H1 (cell line): ENCODE measurements at regions not wholly inside any gene's neighbourhood (a gene's known extent, or its start where the extent isn't known, plus 50 kb on each side); places are given as distances from the start of the nearest gene placed in this dataset.

ENCODE experiments used
- SUZ12 ChIP-seq: fragments of 200-600 bp; sonication (generic); IDR thresholded peaks from 2 replicates; pipeline ENCODE4 v1.6.1; 2012; ENCODE audit warnings: mild to moderate bottlenecking, inconsistent platforms, low read length, moderate library complexity, mixed read lengths

DNA sequence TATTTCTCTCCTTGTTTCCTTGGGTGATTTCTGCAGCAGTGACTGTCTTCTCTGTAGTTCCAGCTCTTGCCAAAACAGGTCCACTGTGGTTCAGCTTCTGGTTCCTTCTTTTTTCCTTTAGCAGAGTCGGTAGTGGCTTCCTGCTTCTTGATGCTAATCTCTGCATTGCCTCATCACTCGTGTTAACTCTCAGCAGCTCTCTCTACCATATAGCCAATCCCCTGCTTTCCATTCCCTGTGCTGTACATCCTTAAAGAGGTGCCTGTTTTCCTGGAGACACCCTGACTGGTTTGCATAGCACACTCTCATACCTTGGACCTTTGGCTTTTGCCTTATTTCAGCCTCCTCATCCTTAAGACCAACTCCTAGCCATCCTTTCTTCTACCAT lies 191.2 kb upstream of the LNX1 start (continued):
- TF ChIP-seq SUZ12 = no peak
